ENCODE measurements at regions not wholly inside any gene's neighbourhood (a gene's known extent, or its start where the extent isn't known, plus 50 kb on each side); places are given as distances from the start of the nearest gene placed in this dataset.

GRCh38 chr17:20925091-20925490, 117.7 kb downstream of the USP22 start:
- no peaks in the 10 kb centered on the region for H3K27me3 ChIP-seq
- DNase-seq: no peak
- intact Hi-C loops (cut with DNase I): loop anchor here (5.0 kb wide), 1 partner anchor 72 kb away; no protein-coding TSS in a partner anchor
- no peak overlapping the region for H3K27ac ChIP-seq
- H3K36me3 ChIP-seq: no peaks in the 10 kb centered on the region
- peaks cover 0 to 43% (median 12%) of the 10 kb centered on the region in 4 donors for H3K4me1 ChIP-seq
- TF ChIP-seq POLR2AphosphoS5 (IDR thresholded peaks at IDR 0.05): no peak
- TF ChIP-seq EP300 (IDR thresholded peaks at IDR 0.05): no peak
- TF ChIP-seq CTCF (IDR thresholded peaks at IDR 0.05): no peak
- TF ChIP-seq POLR2A (IDR thresholded peaks at IDR 0.05): no peak
- WGBS, 2 donors: 93 to 94% methylated on average over 3 of the region's 3 CpGs
- no peaks in the 10 kb centered on the region for H3K9me3 ChIP-seq
- no peak overlapping the region for H3K4me3 ChIP-seq

DNA sequence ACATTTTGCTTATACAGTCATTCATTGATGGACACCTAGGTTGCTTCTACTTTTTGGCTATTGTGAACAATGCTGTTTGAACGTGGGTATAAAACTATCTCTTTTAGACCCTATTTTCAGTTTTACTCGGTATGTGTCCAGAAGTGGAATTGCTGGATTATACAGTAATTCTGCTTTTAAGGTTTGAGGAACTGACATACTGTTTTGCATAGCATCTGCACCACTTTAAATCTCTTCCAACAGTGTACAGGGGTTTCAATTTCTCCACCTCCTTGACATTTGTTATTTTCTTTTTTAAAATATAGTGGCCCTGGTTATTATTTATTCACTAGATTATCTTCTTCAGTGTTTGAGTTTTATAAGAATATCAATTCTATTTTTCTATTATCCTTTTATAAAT, 116.9 kb downstream of the USP22 start:
- H3K4me1 ChIP-seq: peaks cover 0 to 52% (median 16%) of the 10 kb centered on the region in 4 donors
- TF ChIP-seq CTCF (IDR thresholded peaks at IDR 0.05) (no peak), POLR2AphosphoS5 (IDR thresholded peaks at IDR 0.05) (no peak), EP300 (IDR thresholded peaks at IDR 0.05) (no peak), POLR2A (IDR thresholded peaks at IDR 0.05) (no peak)
- H3K36me3 ChIP-seq: no peaks in the 10 kb centered on the region
- no peaks in the 10 kb centered on the region for H3K9me3 ChIP-seq
- intact Hi-C loops (cut with DNase I): loop anchor here (5.0 kb wide), 1 partner anchor 71 kb away; no protein-coding TSS in a partner anchor
- H3K27me3 ChIP-seq: no peaks in the 10 kb centered on the region
- H3K27ac ChIP-seq: no peak overlapping the region
- 66 to 69% methylated on average over 2 of the region's 2 CpGs for WGBS, 2 donors
- no peak for DNase-seq
- no peak overlapping the region for H3K4me3 ChIP-seq

- TF ChIP-seq EP300 (IDR thresholded peaks at IDR 0.05) (no peak), POLR2A (IDR thresholded peaks at IDR 0.05) (no peak), CTCF (IDR thresholded peaks at IDR 0.05) (no peak), POLR2AphosphoS5 (IDR thresholded peaks at IDR 0.05) (no peak)
- WGBS, 2 donors: 56 to 68% methylated on average over 2 of the region's 2 CpGs
- no peak overlapping the region for H3K27ac ChIP-seq
- DNase-seq: no peak
- H3K36me3 ChIP-seq: no peaks in the 10 kb centered on the region
- H3K4me1 ChIP-seq: peaks cover 0 to 52% (median 18%) of the 10 kb centered on the region in 4 donors
- H3K27me3 ChIP-seq: no peaks in the 10 kb centered on the region
- no peaks in the 10 kb centered on the region for H3K9me3 ChIP-seq
- no peak overlapping the region for H3K4me3 ChIP-seq
- intact Hi-C loops (cut with DNase I): loop anchor here (5.0 kb wide), 1 partner anchor 71 kb away; no protein-coding TSS in a partner anchor
These were observed 116.3 kb downstream of the USP22 start for GRCh38 chr17:20926532-20926931.

DNA sequence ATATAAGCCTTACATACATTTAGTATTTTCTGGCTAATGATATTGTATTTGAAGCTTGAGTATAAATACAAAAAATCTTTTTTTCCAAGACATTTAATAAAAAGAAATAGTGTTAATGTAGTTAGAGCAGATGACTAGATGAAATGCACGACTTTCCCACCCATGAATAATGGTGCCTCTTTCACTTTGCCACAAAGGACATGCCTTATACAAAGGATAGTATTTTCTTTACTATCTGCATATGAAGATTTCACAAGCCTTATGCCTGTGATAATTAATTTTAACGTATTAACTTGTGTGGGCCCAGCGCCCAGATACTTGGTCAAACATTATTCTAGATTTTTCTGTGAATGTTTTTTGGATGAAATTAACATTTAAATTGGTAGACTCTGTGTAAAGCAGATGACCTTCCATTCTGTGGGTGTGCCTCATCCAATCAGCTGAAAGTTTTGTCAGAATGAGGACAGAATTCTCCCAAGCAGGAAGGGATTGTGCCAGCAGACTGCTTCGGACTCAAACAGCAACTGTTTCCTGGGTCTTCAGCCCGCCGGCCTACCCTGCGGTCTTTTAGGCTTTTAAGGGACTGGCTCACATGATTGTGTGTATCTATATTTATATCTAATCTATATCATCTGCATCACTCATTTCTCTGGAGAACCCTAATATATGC, 115.4 kb downstream of the USP22 start:
- no peak for TF ChIP-seq EP300 (IDR thresholded peaks at IDR 0.05)
- no peak for TF ChIP-seq CTCF (IDR thresholded peaks at IDR 0.05)
- TF ChIP-seq POLR2AphosphoS5 (IDR thresholded peaks at IDR 0.05): no peak
- TF ChIP-seq POLR2A (IDR thresholded peaks at IDR 0.05): no peak
- Histone ChIP-seq H3K27me3 (no peaks in the 10 kb centered on the region), H3K4me3 (no peak overlapping the region), H3K9me3 (no peaks in the 10 kb centered on the region), H3K27ac (peak overlapping the region; percentile 1 to 70 (median 66)), H3K36me3 (no peaks in the 10 kb centered on the region), H3K4me1 (peaks cover 0 to 52% (median 20%) of the 10 kb centered on the region in 4 donors)
- intact Hi-C loops (cut with DNase I): loop anchor here (5.0 kb wide), 1 partner anchor 70 kb away; no protein-coding TSS in a partner anchor
- 88 to 92% methylated on average over 7 of the region's 7 CpGs for WGBS, 2 donors
- no peak for DNase-seq
